ENCODE measurements at regions not wholly inside any gene's neighbourhood (a gene's known extent, or its start where the extent isn't known, plus 50 kb on each side); places are given as distances from the start of the nearest gene placed in this dataset.

DNA sequence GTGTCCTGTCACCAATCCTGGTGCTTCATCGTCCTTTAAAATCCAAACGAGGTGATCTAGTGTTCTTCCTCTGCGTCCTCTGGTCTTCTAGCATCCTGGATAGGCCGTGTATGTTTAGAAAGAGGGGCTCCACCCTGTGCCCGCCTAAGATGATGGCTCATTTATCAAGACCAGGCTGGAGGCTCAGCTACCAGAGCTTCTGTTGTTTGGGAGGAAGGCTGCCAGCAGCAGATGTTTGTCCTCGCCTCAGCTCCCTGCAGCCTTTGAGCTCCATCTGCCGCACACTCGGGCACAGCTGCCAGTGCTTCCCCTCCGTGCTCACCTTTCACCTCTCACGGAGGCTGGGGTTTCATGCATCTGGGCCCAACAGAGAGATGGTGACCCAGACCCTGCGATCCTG, 954.7 kb upstream of the RBFOX1 start:
- no peaks in the 10 kb centered on the region for H3K4me1 ChIP-seq
- no peak overlapping the region for H3K27ac ChIP-seq
- no peaks in the 10 kb centered on the region for H3K36me3 ChIP-seq (replicated peaks in 1 of 2; ENCODE audit: insufficient read depth in 1 of 2, low read depth in 2 of 2)
- ATAC-seq, result no peak
- 62 to 63% methylated on average over 11 of the region's 11 CpGs for WGBS, 2 donors
- DNase-seq, result no peak
- TF ChIP-seq, protein P1, sequence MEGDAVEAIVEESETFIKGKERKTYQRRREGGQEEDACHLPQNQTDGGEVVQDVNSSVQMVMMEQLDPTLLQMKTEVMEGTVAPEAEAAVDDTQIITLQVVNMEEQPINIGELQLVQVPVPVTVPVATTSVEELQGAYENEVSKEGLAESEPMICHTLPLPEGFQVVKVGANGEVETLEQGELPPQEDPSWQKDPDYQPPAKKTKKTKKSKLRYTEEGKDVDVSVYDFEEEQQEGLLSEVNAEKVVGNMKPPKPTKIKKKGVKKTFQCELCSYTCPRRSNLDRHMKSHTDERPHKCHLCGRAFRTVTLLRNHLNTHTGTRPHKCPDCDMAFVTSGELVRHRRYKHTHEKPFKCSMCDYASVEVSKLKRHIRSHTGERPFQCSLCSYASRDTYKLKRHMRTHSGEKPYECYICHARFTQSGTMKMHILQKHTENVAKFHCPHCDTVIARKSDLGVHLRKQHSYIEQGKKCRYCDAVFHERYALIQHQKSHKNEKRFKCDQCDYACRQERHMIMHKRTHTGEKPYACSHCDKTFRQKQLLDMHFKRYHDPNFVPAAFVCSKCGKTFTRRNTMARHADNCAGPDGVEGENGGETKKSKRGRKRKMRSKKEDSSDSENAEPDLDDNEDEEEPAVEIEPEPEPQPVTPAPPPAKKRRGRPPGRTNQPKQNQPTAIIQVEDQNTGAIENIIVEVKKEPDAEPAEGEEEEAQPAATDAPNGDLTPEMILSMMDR (IDR thresholded peaks at IDR 0.05), result no peak
- no peak for TF ChIP-seq POLR2A (IDR thresholded peaks at IDR 0.05)
- no peaks in the 10 kb centered on the region for H3K9me3 ChIP-seq
- H3K27me3 ChIP-seq, result no peaks in the 10 kb centered on the region
- no peak overlapping the region for H3K4me3 ChIP-seq
- intact Hi-C loops (cut with DNase I), result no loop called here

DNA sequence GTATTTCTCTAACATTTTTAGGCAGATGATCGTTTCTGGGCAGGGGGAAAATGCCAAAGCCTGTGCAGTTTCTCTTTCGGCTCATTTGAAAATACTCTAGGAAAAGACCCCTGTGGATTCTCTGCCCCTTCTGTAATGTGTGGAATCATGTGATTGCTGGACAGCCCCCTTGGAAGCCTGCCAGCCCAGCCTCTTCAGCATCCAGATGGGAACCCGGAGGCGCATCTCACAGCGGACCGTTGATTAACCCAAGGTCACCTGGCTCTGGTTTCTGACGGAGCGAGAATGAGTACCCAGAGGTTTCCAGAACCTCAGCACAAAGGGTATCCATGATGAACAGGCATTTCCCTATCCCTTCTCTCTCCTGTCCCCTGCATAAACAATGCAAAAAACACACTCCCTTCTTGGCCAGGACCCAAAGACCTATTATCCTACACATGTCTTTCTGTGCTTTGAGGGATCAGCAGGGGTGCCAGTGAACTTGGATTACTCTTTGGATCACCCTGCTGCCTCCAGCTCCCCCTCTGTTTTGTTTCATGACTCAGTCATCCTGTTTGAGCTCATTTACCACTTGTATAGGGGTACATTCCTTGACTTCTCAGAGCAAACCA, 957.1 kb upstream of the RBFOX1 start:
- DNase-seq (no peak), ATAC-seq (no peak)
- Histone ChIP-seq H3K9me3 (no peaks in the 10 kb centered on the region), H3K36me3 (replicated peaks in 1 of 2; ENCODE audit: insufficient read depth in 1 of 2, low read depth in 2 of 2) (no peaks in the 10 kb centered on the region), H3K27ac (no peak overlapping the region), H3K4me1 (no peaks in the 10 kb centered on the region), H3K4me3 (no peak overlapping the region), H3K27me3 (no peaks in the 10 kb centered on the region)
- intact Hi-C loops (cut with DNase I), result no loop called here
- TF ChIP-seq POLR2A (IDR thresholded peaks at IDR 0.05), result no peak
- TF ChIP-seq, protein P1 (IDR thresholded peaks at IDR 0.05), result no peak
- 26 to 45% methylated on average over 8 of the region's 8 CpGs for WGBS, 2 donors

DNA sequence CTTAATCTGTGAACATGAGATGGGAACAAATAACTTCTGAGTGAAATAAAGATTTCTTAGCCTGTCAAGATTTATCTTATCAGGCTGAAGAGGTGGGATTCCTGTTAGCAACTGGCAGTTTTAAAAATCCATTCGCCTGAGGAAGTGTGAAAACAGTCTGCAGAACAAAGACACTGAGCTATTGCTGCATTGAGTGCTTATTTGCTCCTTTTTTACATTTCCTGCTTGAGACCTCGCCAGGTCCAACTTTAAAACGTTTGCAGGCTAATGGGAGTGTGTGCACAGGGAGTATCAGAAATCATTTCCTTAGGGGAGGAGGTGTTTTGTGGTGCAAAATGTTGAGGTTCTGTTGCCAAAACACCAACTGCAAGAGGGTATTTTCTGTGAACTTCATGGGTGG, 957.8 kb upstream of the RBFOX1 start:
- H3K27me3 ChIP-seq, result no peaks in the 10 kb centered on the region
- DNase-seq (no peak), ATAC-seq (no peak)
- WGBS, 2 donors, result 8 to 10% methylated on average over 3 of the region's 3 CpGs
- no peak overlapping the region for H3K4me3 ChIP-seq
- H3K9me3 ChIP-seq, result no peaks in the 10 kb centered on the region
- intact Hi-C loops (cut with DNase I), result no loop called here
- H3K27ac ChIP-seq, result no peak overlapping the region
- H3K36me3 ChIP-seq (replicated peaks in 1 of 2; ENCODE audit: insufficient read depth in 1 of 2, low read depth in 2 of 2), result no peaks in the 10 kb centered on the region
- TF ChIP-seq, protein P1 (IDR thresholded peaks at IDR 0.05), result no peak
- TF ChIP-seq POLR2A (IDR thresholded peaks at IDR 0.05), result no peak
- H3K4me1 ChIP-seq, result no peaks in the 10 kb centered on the region

DNA sequence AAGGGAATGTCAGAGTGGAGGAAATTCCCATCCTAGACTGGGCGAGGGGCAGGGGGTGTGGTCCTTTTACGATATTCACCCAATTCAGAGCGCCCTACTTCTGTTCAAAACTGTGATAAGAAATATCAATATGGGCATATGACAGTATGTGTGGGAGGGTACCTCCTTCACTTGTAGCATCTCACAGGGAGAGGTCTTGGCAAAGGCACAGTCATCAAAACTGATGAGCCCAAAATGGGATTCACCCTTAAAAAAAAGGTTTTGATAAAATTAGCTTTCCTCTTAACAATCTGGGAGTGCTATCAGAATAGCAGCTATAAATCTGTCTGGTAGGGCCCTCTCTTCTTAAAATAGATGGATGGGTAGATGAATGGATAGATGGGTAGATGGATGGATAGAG, 967.8 kb upstream of the RBFOX1 start:
- Histone ChIP-seq H3K4me3 (no peak overlapping the region), H3K9me3 (no peaks in the 10 kb centered on the region), H3K27ac (no peak overlapping the region), H3K4me1 (no peaks in the 10 kb centered on the region), H3K36me3 (replicated peaks in 1 of 2; ENCODE audit: insufficient read depth in 1 of 2, low read depth in 2 of 2) (no peaks in the 10 kb centered on the region), H3K27me3 (no peaks in the 10 kb centered on the region)
- TF ChIP-seq, protein P1 (IDR thresholded peaks at IDR 0.05), result no peak
- intact Hi-C loops (cut with DNase I), result no loop called here
- DNase-seq (no peak), ATAC-seq (no peak)
- WGBS, 2 donors, result 82 to 86% methylated on average over 3 of the region's 3 CpGs

DNA sequence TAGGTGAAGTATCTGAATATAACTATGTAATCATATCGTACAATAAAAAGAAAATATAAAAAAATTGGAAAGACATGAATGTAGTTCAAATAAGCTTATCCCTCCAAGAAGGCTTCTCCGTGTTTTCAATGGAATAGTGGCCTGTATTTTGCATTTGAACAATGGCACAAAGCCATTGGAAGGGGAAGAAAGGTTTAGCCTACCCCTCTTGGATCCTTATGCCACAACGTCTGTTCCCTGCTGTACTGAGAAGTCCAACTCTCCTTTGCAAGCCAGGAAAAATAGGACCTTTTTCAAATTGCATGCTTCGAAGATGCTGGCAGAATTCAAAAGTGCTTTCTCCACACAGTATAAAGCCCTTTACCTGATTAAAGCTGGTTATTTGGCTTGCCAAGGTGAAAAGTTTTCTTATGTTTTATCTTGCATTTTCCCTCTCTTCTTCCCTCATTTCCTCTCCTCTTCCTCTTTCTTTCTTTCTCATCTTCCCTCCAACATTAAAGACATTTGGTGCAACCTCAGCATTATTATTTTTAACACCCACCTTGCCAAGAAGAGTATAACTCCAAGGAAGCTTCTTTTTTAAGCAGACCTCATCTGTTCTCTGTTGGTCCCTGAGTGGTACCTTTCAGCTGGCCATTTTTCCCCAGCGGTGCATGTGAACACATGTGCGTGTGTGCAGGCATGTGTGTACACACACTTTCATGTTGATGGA, 968.6 kb upstream of the RBFOX1 start:
- 57 to 61% methylated on average over 6 of the region's 6 CpGs for WGBS, 2 donors
- Histone ChIP-seq H3K36me3 (replicated peaks in 1 of 2; ENCODE audit: insufficient read depth in 1 of 2, low read depth in 2 of 2) (no peaks in the 10 kb centered on the region), H3K9me3 (no peaks in the 10 kb centered on the region), H3K27me3 (no peaks in the 10 kb centered on the region), H3K4me3 (no peak overlapping the region), H3K4me1 (no peaks in the 10 kb centered on the region), H3K27ac (no peak overlapping the region)
- DNase-seq, result no peak
- no peak for ATAC-seq
- TF ChIP-seq, protein P1 (IDR thresholded peaks at IDR 0.05), result no peak
- TF ChIP-seq POLR2A (IDR thresholded peaks at IDR 0.05), result no peak
- intact Hi-C loops (cut with DNase I), result no loop called here
